GM23338 (cell line): ENCODE measurements at regions not wholly inside any gene's neighbourhood (a gene's known extent, or its start where the extent isn't known, plus 50 kb on each side); places are given as distances from the start of the nearest gene placed in this dataset.

Experiments used
- CREB1 ChIP-seq: fragments of 250-450 bp; sonication (Bioruptor Pico); IDR thresholded peaks from 2 replicates; pipeline ENCODE4 v1.5.0; 2020; ENCODE audit warnings: low read depth, mild to moderate bottlenecking, moderate library complexity
- EZH2 ChIP-seq: fragments of 200-600 bp; sonication (generic); IDR thresholded peaks from one replicate; pipeline ENCODE4 v1.8.0; 2017; ENCODE audit warnings: antibody characterized with exemption, mild to moderate bottlenecking, low read depth; ENCODE audit not compliant: unreplicated experiment
- EZH2phosphoT487 ChIP-seq: fragments of 200-600 bp; sonication (generic); IDR thresholded peaks from one replicate; pipeline ENCODE4 v1.8.1; 2018; ENCODE audit warnings: antibody characterized with exemption; ENCODE audit not compliant: unreplicated experiment
- JUNB ChIP-seq: IDR thresholded peaks from one replicate; pipeline ENCODE4 v1.6.1; 2016; ENCODE audit warnings: antibody characterized with exemption; ENCODE audit not compliant: unreplicated experiment
- POLR2AphosphoS5 ChIP-seq: IDR thresholded peaks from 2 replicates; pipeline ENCODE4 v1.6.1; 2016; ENCODE audit warnings: antibody characterized with exemption, low read depth
- STAT1 ChIP-seq: IDR thresholded peaks from one replicate; pipeline ENCODE4 v1.6.1; 2016; ENCODE audit warnings: antibody characterized with exemption; ENCODE audit not compliant: unreplicated experiment
- ZNF114 ChIP-seq: fragments of 250-450 bp; sonication (Bioruptor Pico); IDR thresholded peaks from 2 replicates; pipeline ENCODE4 v1.5.0; 2020; ENCODE audit warnings: mild to moderate bottlenecking, moderate library complexity
- TF ChIP-seq, protein P1 (sequence below), 2 experiments: fragments of 200-600 bp in 1 of 2; sonication (generic) in 1 of 2; conservative IDR thresholded peaks; 2 replicates each; pipeline versions ENCODE4 v1.5.1 to v1.6.1; 2016 to 2017; ENCODE audit warnings: antibody characterized with exemption in 2 of 2, low read depth in 2 of 2, mild to moderate bottlenecking in 2 of 2, moderate library complexity in 1 of 2
- TF ChIP-seq, protein P2 (sequence below): IDR thresholded peaks from one replicate; pipeline ENCODE4 v1.6.1; 2018; ENCODE audit warnings: antibody characterized with exemption; ENCODE audit not compliant: unreplicated experiment
- TF ChIP-seq, protein P3 (sequence below): IDR thresholded peaks from 2 replicates; pipeline ENCODE4 v1.6.1; 2016; ENCODE audit warnings: antibody characterized with exemption
- TF ChIP-seq, protein P4 (sequence below): fragments of 250-450 bp; sonication (Bioruptor Pico); IDR thresholded peaks from 2 replicates; pipeline ENCODE4 v1.5.0; 2020; ENCODE audit warnings: mild to moderate bottlenecking, moderate library complexity

DNA sequence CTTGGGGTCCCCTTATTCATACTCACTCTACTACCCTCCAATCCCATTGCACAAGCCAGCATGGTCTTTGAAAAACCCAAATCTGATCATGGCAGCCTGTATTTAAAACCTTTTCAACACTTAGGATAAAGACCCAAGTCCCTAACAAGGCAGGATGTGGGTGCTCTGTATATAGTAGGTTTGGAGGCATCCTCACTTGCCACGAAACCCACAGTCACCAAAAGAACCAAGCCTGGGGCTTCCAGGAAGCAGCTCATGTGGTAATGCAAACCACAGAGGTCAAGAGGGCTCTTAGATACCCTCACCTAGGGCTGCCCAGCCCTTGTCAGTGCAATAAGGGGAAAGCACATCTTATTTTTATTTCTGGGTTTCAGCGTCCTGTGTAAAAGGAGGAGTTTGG, 218.6 kb upstream of the ASIC2 start:
- TF ChIP-seq, protein P1, sequence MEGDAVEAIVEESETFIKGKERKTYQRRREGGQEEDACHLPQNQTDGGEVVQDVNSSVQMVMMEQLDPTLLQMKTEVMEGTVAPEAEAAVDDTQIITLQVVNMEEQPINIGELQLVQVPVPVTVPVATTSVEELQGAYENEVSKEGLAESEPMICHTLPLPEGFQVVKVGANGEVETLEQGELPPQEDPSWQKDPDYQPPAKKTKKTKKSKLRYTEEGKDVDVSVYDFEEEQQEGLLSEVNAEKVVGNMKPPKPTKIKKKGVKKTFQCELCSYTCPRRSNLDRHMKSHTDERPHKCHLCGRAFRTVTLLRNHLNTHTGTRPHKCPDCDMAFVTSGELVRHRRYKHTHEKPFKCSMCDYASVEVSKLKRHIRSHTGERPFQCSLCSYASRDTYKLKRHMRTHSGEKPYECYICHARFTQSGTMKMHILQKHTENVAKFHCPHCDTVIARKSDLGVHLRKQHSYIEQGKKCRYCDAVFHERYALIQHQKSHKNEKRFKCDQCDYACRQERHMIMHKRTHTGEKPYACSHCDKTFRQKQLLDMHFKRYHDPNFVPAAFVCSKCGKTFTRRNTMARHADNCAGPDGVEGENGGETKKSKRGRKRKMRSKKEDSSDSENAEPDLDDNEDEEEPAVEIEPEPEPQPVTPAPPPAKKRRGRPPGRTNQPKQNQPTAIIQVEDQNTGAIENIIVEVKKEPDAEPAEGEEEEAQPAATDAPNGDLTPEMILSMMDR (conservative IDR thresholded peaks at IDR 0.05; ENCODE audit: low read depth in 2 of 2) = no peak
- TF ChIP-seq POLR2AphosphoS5 (no peak), CREB1 (CRISPR knock-in tag) (no peak), EZH2 (no peak), ZNF114 (CRISPR knock-in tag) (no peak), STAT1 (no peak), EZH2phosphoT487 (no peak), JUNB (no peak)
- TF ChIP-seq, protein P2, sequence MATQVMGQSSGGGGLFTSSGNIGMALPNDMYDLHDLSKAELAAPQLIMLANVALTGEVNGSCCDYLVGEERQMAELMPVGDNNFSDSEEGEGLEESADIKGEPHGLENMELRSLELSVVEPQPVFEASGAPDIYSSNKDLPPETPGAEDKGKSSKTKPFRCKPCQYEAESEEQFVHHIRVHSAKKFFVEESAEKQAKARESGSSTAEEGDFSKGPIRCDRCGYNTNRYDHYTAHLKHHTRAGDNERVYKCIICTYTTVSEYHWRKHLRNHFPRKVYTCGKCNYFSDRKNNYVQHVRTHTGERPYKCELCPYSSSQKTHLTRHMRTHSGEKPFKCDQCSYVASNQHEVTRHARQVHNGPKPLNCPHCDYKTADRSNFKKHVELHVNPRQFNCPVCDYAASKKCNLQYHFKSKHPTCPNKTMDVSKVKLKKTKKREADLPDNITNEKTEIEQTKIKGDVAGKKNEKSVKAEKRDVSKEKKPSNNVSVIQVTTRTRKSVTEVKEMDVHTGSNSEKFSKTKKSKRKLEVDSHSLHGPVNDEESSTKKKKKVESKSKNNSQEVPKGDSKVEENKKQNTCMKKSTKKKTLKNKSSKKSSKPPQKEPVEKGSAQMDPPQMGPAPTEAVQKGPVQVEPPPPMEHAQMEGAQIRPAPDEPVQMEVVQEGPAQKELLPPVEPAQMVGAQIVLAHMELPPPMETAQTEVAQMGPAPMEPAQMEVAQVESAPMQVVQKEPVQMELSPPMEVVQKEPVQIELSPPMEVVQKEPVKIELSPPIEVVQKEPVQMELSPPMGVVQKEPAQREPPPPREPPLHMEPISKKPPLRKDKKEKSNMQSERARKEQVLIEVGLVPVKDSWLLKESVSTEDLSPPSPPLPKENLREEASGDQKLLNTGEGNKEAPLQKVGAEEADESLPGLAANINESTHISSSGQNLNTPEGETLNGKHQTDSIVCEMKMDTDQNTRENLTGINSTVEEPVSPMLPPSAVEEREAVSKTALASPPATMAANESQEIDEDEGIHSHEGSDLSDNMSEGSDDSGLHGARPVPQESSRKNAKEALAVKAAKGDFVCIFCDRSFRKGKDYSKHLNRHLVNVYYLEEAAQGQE = no peak
- TF ChIP-seq, protein P3, sequence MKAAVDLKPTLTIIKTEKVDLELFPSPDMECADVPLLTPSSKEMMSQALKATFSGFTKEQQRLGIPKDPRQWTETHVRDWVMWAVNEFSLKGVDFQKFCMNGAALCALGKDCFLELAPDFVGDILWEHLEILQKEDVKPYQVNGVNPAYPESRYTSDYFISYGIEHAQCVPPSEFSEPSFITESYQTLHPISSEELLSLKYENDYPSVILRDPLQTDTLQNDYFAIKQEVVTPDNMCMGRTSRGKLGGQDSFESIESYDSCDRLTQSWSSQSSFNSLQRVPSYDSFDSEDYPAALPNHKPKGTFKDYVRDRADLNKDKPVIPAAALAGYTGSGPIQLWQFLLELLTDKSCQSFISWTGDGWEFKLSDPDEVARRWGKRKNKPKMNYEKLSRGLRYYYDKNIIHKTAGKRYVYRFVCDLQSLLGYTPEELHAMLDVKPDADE = no peak
- TF ChIP-seq, protein P4, sequence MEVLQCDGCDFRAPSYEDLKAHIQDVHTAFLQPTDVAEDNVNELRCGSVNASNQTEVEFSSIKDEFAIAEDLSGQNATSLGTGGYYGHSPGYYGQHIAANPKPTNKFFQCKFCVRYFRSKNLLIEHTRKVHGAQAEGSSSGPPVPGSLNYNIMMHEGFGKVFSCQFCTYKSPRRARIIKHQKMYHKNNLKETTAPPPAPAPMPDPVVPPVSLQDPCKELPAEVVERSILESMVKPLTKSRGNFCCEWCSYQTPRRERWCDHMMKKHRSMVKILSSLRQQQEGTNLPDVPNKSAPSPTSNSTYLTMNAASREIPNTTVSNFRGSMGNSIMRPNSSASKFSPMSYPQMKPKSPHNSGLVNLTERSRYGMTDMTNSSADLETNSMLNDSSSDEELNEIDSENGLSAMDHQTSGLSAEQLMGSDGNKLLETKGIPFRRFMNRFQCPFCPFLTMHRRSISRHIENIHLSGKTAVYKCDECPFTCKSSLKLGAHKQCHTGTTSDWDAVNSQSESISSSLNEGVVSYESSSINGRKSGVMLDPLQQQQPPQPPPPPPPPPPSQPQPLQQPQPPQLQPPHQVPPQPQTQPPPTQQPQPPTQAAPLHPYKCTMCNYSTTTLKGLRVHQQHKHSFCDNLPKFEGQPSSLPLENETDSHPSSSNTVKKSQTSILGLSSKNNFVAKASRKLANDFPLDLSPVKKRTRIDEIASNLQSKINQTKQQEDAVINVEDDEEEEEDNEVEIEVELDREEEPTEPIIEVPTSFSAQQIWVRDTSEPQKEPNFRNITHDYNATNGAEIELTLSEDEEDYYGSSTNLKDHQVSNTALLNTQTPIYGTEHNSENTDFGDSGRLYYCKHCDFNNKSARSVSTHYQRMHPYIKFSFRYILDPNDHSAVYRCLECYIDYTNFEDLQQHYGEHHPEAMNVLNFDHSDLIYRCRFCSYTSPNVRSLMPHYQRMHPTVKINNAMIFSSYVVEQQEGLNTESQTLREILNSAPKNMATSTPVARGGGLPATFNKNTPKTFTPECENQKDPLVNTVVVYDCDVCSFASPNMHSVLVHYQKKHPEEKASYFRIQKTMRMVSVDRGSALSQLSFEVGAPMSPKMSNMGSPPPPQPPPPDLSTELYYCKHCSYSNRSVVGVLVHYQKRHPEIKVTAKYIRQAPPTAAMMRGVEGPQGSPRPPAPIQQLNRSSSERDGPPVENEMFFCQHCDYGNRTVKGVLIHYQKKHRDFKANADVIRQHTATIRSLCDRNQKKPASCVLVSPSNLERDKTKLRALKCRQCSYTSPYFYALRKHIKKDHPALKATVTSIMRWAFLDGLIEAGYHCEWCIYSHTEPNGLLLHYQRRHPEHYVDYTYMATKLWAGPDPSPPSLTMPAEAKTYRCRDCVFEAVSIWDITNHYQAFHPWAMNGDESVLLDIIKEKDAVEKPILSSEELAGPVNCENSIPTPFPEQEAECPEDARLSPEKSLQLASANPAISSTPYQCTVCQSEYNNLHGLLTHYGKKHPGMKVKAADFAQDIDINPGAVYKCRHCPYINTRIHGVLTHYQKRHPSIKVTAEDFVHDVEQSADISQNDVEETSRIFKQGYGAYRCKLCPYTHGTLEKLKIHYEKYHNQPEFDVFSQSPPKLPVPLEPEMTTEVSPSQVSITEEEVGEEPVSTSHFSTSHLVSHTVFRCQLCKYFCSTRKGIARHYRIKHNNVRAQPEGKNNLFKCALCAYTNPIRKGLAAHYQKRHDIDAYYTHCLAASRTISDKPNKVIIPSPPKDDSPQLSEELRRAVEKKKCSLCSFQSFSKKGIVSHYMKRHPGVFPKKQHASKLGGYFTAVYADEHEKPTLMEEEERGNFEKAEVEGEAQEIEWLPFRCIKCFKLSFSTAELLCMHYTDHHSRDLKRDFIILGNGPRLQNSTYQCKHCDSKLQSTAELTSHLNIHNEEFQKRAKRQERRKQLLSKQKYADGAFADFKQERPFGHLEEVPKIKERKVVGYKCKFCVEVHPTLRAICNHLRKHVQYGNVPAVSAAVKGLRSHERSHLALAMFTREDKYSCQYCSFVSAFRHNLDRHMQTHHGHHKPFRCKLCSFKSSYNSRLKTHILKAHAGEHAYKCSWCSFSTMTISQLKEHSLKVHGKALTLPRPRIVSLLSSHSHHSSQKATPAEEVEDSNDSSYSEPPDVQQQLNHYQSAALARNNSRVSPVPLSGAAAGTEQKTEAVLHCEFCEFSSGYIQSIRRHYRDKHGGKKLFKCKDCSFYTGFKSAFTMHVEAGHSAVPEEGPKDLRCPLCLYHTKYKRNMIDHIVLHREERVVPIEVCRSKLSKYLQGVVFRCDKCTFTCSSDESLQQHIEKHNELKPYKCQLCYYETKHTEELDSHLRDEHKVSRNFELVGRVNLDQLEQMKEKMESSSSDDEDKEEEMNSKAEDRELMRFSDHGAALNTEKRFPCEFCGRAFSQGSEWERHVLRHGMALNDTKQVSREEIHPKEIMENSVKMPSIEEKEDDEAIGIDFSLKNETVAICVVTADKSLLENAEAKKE = no peak
